Colonic mucosa (tissue), 4 donors: ENCODE measurements at regions not wholly inside any gene's neighbourhood (a gene's known extent, or its start where the extent isn't known, plus 50 kb on each side); places are given as distances from the start of the nearest gene placed in this dataset.
"Not testable (repeated sequence)": the region's sequence is repeated elsewhere in the genome, so short reads cannot be mapped to it uniquely, and the experiment has no call there.

Source experiments
- DNase-seq: peaks from one replicate; pipeline ENCODE4 v3.0.0-alpha.2; 2020
- H3K27ac ChIP-seq: fragments of 200-600 bp; one replicate; pipeline ENCODE4 v1.8.0; 2021
- H3K27me3 ChIP-seq: fragments of 200-600 bp; one replicate; pipeline ENCODE4 v1.8.0; 2021
- H3K36me3 ChIP-seq: fragments of 200-600 bp; one replicate; pipeline ENCODE4 v1.8.0; 2021
- H3K4me1 ChIP-seq: fragments of 200-600 bp; one replicate; pipeline ENCODE4 v1.8.0; 2021; ENCODE audit warnings: mild to moderate bottlenecking
- H3K4me3 ChIP-seq: fragments of 200-600 bp; one replicate; pipeline ENCODE4 v1.8.0; 2021
- H3K9ac ChIP-seq, 2 donors: one replicate each; pipeline ENCODE4 v1.7.0; 2013; ENCODE audit warnings: control low read depth in 2 of 2, low read depth in 2 of 2, low read length in 2 of 2
- H3K9me3 ChIP-seq: fragments of 200-600 bp; one replicate; pipeline ENCODE4 v1.8.0; 2021
- intact Hi-C: fragments of 100-400 bp; cut with DNase I; formaldehyde crosslinking; loops from one replicate; pipeline ENCODE4 v1.14.1; 2022
- TF ChIP-seq, protein P1 (sequence below): fragments of 200-600 bp; IDR thresholded peaks from one replicate; pipeline ENCODE4 v1.8.0; 2022; ENCODE audit warnings: antibody characterized with exemption, mild to moderate bottlenecking
- donor health status: healthy.
- donor health status: DM: no; HTN: no; CAD: no.
- donor health status: DM: no; HTN: no; CAD: no.

DNA sequence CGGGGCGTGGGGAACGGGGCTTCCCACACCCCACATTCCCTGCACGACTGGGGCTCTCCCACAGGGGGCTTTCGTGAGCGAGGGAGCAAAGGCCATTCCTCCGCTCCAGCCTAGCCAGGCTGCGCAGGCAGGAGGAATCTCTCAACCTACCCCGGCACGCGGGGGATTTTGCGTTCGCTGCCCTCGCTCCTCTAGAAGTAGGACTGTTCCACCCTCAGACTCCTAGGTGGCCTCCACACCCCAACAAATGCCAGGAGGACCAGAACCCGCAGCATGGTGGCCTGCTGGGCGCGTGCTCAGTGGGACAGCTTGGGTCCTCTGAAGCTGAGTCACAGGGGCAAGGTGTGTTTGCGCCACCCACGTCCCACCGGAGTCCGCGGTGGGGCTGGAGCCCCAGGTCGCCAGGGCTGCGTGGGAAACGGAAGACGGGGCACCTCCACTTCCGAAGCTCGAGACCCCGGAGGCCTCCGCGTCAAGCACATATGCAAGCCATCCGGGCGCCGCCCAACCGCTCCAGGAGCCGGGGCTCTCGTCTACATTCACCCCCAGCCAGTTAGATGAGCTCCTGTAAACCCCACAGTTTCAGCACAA, 1938.5 kb upstream of the DEFB115 start:
- intact Hi-C loops, result no loop called here
- DNase-seq, result no peak

DNA sequence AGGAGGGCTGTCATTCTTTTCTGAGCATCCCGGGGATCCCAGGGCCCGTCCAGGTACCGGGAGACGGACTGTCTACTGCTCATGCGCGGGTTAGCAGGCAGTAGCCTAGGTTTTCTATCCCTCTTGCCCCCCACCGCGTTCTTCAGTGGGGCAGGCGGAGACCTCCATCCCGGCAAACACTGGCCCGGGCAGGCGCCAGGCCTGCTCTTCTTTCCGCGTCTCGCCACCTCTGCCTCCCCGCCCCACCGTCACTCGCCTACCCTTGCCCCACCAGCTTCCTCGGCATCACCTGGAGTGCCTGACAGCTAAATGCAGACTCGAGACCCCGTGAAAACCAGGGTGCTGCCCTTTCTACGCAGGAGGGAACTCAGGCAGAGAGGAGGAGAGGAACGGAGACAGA, 1937.7 kb upstream of the DEFB115 start:
- Histone ChIP-seq H3K9ac (no peak overlapping the region), H3K27ac (no peak overlapping the region), H3K27me3 (no peaks in the 10 kb centered on the region), H3K4me3 (no peak overlapping the region), H3K4me1 (no peaks in the 10 kb centered on the region), H3K36me3 (no peaks in the 10 kb centered on the region), H3K9me3 (no peaks in the 10 kb centered on the region)
- TF ChIP-seq, protein P1, sequence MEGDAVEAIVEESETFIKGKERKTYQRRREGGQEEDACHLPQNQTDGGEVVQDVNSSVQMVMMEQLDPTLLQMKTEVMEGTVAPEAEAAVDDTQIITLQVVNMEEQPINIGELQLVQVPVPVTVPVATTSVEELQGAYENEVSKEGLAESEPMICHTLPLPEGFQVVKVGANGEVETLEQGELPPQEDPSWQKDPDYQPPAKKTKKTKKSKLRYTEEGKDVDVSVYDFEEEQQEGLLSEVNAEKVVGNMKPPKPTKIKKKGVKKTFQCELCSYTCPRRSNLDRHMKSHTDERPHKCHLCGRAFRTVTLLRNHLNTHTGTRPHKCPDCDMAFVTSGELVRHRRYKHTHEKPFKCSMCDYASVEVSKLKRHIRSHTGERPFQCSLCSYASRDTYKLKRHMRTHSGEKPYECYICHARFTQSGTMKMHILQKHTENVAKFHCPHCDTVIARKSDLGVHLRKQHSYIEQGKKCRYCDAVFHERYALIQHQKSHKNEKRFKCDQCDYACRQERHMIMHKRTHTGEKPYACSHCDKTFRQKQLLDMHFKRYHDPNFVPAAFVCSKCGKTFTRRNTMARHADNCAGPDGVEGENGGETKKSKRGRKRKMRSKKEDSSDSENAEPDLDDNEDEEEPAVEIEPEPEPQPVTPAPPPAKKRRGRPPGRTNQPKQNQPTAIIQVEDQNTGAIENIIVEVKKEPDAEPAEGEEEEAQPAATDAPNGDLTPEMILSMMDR, result no peak
- DNase-seq, result no peak
- intact Hi-C loops, result no loop called here

More for the DNA sequence above, 1938.5 kb upstream of the DEFB115 start:
- no peak overlapping the region for H3K4me3 ChIP-seq
- H3K9ac ChIP-seq, result no peak overlapping the region
- no peaks in the 10 kb centered on the region for H3K36me3 ChIP-seq
- no peaks in the 10 kb centered on the region for H3K9me3 ChIP-seq
- no peaks in the 10 kb centered on the region for H3K27me3 ChIP-seq
- TF ChIP-seq, protein P1, result no peak
- H3K27ac ChIP-seq, result no peak overlapping the region
- no peaks in the 10 kb centered on the region for H3K4me1 ChIP-seq

DNA sequence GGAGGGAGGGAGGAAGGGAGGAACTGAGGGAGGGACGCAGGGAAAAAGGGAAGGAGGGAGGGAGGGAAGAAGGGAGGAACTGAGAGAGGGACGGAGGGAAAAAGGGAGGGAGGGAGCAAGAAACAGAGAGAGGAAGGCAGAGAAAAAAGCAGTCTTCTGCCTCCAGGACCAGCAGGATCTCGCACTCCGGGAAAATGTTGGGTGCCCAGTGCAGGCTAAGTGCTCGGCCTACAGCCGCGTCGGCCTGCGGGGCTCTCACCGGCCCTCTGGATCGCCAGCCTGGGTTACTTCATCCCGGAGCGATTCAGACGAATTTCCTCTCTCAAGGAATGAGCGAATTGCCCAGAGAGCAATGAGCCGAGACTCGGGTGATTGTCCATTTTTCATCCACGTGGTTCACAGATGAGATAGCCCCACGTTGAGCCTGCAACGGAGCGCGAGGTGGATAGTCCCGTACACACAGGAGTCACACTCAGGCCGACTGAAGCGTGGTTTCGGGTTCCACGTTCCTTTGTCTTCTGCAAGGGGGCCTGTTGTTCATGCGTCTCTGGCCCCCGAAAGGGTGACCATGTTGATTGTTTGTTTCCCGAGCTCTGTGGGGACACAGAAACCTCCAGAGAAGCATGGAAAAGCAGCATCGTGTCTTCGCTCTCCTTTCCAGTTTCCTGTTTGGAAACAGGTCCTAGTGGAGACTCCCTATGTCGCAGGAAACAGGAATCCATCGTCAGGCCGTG, 1937.1 kb upstream of the DEFB115 start:
- H3K27ac ChIP-seq, H3K27me3 ChIP-seq, H3K9ac ChIP-seq, intact Hi-C loops, H3K4me1 ChIP-seq, H3K4me3 ChIP-seq, H3K9me3 ChIP-seq, DNase-seq, H3K36me3 ChIP-seq: not testable (repeated sequence)

DNA sequence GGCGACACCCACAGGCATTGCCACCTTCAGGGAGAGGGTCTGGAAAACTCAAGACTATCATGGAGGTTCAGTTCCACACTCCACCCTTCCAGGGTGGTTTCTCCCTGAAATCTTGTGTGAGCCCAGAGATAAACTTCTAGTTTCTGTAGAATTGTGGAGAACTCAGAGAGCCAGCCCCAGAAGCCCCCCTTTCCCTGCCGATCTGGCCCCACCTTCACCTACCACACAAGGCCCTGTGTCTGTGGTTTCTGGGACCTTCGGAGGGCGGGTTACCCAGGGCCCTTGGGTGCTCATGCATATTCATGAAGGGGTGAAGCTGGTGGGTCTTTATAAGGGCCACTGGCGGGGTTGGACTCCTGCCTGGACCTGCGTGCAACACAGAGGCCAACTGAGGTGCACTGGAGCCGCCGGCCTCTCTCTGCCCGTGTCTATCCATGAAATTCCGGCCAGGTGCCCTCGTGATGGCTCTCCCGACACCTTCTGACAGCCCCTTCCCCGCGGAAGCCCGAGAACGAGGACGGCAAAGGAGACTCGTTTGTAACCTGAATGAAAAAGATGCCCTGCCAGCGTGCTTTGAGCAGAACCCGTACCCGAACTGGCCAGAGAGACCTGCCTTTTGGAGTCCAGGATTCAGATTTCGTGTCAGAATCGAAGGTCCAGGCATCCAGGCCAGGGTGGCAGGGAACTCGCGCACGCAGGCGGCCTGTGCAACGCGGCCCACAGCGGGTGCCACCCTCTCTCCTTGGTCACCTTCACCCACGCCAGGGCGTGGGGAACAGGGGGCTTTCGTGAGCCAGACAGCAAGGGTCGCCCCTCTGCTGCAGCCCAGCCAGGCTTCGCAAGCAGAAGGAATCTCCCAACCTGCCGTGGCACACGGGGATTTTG, 1933.6 kb upstream of the DEFB115 start:
- H3K36me3 ChIP-seq, H3K9ac ChIP-seq, DNase-seq, H3K4me3 ChIP-seq, H3K27me3 ChIP-seq, H3K27ac ChIP-seq, H3K9me3 ChIP-seq, H3K4me1 ChIP-seq, intact Hi-C loops: not testable (repeated sequence)

DNA sequence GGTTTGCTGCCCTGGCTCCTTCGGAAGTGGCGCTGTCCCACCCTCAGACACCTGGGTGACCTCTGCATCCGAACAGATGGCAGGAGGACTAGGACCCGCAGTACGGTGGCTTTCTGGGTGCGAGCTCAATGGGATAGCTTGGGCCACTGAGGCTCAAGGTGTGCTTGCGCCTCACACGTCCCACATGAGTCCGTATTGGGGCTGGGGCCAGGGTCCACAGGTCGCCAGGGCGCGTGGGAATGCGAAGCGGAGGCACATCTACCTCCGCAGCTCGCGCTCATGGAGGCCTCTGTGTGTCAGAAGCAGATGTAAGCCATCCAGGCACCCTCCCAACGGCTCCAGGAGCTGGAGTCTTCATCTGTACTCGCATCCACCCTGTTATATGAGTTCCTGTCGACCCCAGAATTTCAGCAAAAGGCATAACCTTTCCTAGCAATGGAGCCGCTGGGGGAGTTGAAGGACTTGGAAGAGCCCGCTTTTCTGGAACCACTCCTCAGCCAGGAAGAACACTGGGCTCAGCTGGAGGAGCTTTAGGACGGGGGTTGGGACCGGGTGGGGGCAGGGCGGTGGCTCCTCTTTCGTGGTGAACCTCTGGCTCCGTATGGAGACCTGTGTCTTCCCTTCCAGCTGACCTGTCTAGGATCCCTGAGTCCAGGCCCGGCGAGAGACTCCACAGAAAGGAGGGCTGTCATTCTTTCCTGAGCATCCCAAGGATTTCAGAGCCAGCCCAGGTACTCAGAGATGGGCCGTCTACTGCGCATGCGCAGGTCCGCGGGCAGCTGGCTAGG, 1932.8 kb upstream of the DEFB115 start:
- H3K9me3 ChIP-seq, H3K9ac ChIP-seq, H3K27ac ChIP-seq, H3K36me3 ChIP-seq, H3K27me3 ChIP-seq, H3K4me3 ChIP-seq, DNase-seq, intact Hi-C loops, H3K4me1 ChIP-seq: not testable (repeated sequence)

DNA sequence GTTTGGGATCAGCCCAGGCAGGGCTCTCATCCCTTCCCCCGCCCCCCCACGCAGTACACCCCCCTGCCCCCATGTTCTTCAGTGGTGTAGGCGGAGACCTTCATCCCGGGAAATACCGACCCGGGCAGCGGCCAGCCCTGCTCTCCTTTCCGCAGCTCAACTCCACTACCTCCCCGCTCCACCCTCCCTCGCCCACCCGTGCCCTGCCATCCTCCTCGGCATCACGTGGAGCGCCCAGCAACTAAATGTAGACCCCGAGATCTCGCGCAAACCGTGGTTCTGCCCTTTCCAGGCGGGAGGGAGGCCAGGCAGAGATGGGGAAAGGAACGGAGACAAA, 1932.2 kb upstream of the DEFB115 start:
- H3K9ac ChIP-seq, result no peak overlapping the region
- H3K4me1 ChIP-seq, result no peaks in the 10 kb centered on the region
- TF ChIP-seq, protein P1, result no peak
- no peak for DNase-seq
- no peaks in the 10 kb centered on the region for H3K9me3 ChIP-seq
- H3K27me3 ChIP-seq, result no peaks in the 10 kb centered on the region
- no peaks in the 10 kb centered on the region for H3K36me3 ChIP-seq
- intact Hi-C loops, result no loop called here
- no peak overlapping the region for H3K4me3 ChIP-seq
- H3K27ac ChIP-seq, result no peak overlapping the region

DNA sequence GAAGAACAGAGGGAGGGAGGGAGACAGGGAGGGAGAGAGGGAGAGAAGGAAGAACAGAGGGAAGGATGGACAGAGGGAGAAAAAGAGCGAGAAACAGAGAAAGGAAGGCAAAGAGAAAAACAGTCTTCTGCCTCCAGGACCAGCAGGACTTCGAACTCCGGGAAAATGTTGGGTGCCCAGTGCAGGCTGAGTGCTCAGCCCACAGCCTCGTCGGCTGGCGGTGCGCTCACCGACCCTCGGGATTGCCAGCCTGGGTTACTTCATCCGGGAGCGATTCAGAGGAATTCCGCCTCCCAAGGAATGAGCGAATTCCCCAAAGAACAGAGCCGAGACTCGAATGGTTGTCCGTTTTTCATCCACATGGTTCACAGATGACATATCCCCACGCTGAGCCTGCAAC, 1931.7 kb upstream of the DEFB115 start:
- H3K27me3 ChIP-seq, H3K9ac ChIP-seq, H3K4me1 ChIP-seq, H3K4me3 ChIP-seq, H3K36me3 ChIP-seq, H3K27ac ChIP-seq, H3K9me3 ChIP-seq, DNase-seq, intact Hi-C loops: not testable (repeated sequence)
